ENCODE measurements at regions not wholly inside any gene's neighbourhood (a gene's known extent, or its start where the extent isn't known, plus 50 kb on each side); places are given as distances from the start of the nearest gene placed in this dataset.

- TF ChIP-seq, protein P1, sequence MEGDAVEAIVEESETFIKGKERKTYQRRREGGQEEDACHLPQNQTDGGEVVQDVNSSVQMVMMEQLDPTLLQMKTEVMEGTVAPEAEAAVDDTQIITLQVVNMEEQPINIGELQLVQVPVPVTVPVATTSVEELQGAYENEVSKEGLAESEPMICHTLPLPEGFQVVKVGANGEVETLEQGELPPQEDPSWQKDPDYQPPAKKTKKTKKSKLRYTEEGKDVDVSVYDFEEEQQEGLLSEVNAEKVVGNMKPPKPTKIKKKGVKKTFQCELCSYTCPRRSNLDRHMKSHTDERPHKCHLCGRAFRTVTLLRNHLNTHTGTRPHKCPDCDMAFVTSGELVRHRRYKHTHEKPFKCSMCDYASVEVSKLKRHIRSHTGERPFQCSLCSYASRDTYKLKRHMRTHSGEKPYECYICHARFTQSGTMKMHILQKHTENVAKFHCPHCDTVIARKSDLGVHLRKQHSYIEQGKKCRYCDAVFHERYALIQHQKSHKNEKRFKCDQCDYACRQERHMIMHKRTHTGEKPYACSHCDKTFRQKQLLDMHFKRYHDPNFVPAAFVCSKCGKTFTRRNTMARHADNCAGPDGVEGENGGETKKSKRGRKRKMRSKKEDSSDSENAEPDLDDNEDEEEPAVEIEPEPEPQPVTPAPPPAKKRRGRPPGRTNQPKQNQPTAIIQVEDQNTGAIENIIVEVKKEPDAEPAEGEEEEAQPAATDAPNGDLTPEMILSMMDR (IDR thresholded peaks at IDR 0.05; ENCODE audit: poor library complexity, severe bottlenecking), result no peak
- TF ChIP-seq EP300 (conservative IDR thresholded peaks at IDR 0.05; ENCODE audit: poor library complexity, severe bottlenecking) (no peak), EZH2 (IDR thresholded peaks at IDR 0.05; ENCODE audit: borderline replicate concordance, insufficient read depth, low read length, poor library complexity, severe bottlenecking) (no peak)
Observed at GRCh38 chr3:4233488-4233887, 69.7 kb upstream of the SETMAR start.

All from neural cell (in vitro differentiated cells).